Activated T-helper 17 cell treated with anti-CD3 and anti-CD28 coated beads, Interleukin-2, amount 50 U/mL, for 72 hours (primary cell): ENCODE measurements at regions not wholly inside any gene's neighbourhood (a gene's known extent, or its start where the extent isn't known, plus 50 kb on each side); places are given as distances from the start of the nearest gene placed in this dataset.

Source experiments
- ATAC-seq: fragments of 150-1000 bp; cut with Tn5 transposase; replicated peaks from 2 replicates; pipeline ENCODE4 v1.10.0; 2021; ENCODE audit warnings: mild to moderate bottlenecking, moderate library complexity
- H3K27ac Mint-ChIP-seq: one replicate; pipeline ENCODE4 v1.8.0; 2022; ENCODE audit warnings: mixed read lengths
- H3K27me3 Mint-ChIP-seq: one replicate; pipeline ENCODE4 v1.8.0; 2022; ENCODE audit warnings: mixed read lengths
- H3K36me3 Mint-ChIP-seq: one replicate; pipeline ENCODE4 v1.8.0; 2022; ENCODE audit warnings: low read depth, mild to moderate bottlenecking, mixed read lengths
- H3K4me1 Mint-ChIP-seq: one replicate; pipeline ENCODE4 v1.8.0; 2022; ENCODE audit warnings: mixed read lengths
- H3K4me3 Mint-ChIP-seq: one replicate; pipeline ENCODE4 v1.8.0; 2022; ENCODE audit warnings: mild to moderate bottlenecking, mixed read lengths
- H3K9me3 Mint-ChIP-seq: one replicate; pipeline ENCODE4 v1.8.0; 2022; ENCODE audit warnings: mixed read lengths

GRCh38 chr11:91978747-91979146, 245.9 kb upstream of the FAT3 start:
- no peaks in the 10 kb centered on the region for H3K36me3 Mint-ChIP-seq
- H3K4me1 Mint-ChIP-seq, result no peaks in the 10 kb centered on the region
- no peak overlapping the region for H3K27ac Mint-ChIP-seq
- no peak for ATAC-seq
- no peaks in the 10 kb centered on the region for H3K9me3 Mint-ChIP-seq
- no peaks in the 10 kb centered on the region for H3K27me3 Mint-ChIP-seq
- H3K4me3 Mint-ChIP-seq, result no peak overlapping the region

- no peak for ATAC-seq
- H3K27me3 Mint-ChIP-seq, result no peaks in the 10 kb centered on the region
- peaks cover 3% of the 10 kb centered on the region for H3K9me3 Mint-ChIP-seq
- H3K4me1 Mint-ChIP-seq, result no peaks in the 10 kb centered on the region
- no peak overlapping the region for H3K27ac Mint-ChIP-seq
- no peak overlapping the region for H3K4me3 Mint-ChIP-seq
- H3K36me3 Mint-ChIP-seq, result no peaks in the 10 kb centered on the region
These were observed 251.9 kb upstream of the FAT3 start for GRCh38 chr11:91972665-91973266.

GRCh38 chr11:91970624-91971023, 254.0 kb upstream of the FAT3 start:
- H3K4me1 Mint-ChIP-seq, result no peaks in the 10 kb centered on the region
- H3K9me3 Mint-ChIP-seq, result peaks cover 3% of the 10 kb centered on the region
- H3K27ac Mint-ChIP-seq, result no peak overlapping the region
- H3K36me3 Mint-ChIP-seq, result no peaks in the 10 kb centered on the region
- ATAC-seq, result no peak
- no peak overlapping the region for H3K4me3 Mint-ChIP-seq
- no peaks in the 10 kb centered on the region for H3K27me3 Mint-ChIP-seq

GRCh38 chr11:91969486-91969885, 255.1 kb upstream of the FAT3 start:
- peaks cover 6% of the 10 kb centered on the region for H3K9me3 Mint-ChIP-seq
- no peak overlapping the region for H3K27ac Mint-ChIP-seq
- no peak overlapping the region for H3K4me3 Mint-ChIP-seq
- no peak for ATAC-seq
- H3K36me3 Mint-ChIP-seq, result no peaks in the 10 kb centered on the region
- no peaks in the 10 kb centered on the region for H3K27me3 Mint-ChIP-seq
- no peaks in the 10 kb centered on the region for H3K4me1 Mint-ChIP-seq

- Mint-ChIP-seq H3K9me3 (peaks cover 7% of the 10 kb centered on the region), H3K27ac (no peak overlapping the region), H3K27me3 (no peaks in the 10 kb centered on the region)
These were observed 256.9 kb upstream of the FAT3 start for GRCh38 chr11:91967691-91968045.

GRCh38 chr11:91967026-91967690, 257.5 kb upstream of the FAT3 start:
- Mint-ChIP-seq H3K36me3 (no peaks in the 10 kb centered on the region), H3K9me3 (peaks cover 7% of the 10 kb centered on the region), H3K27ac (no peak overlapping the region), H3K4me1 (no peaks in the 10 kb centered on the region), H3K27me3 (no peaks in the 10 kb centered on the region), H3K4me3 (no peak overlapping the region)
- no peak for ATAC-seq

More at GRCh38 chr11:91967691-91968045, 256.9 kb upstream of the FAT3 start:
- Mint-ChIP-seq H3K4me1 (no peaks in the 10 kb centered on the region), H3K4me3 (no peak overlapping the region), H3K36me3 (no peaks in the 10 kb centered on the region)
- ATAC-seq, result no peak

- H3K9me3 Mint-ChIP-seq, result peaks cover 7% of the 10 kb centered on the region
- no peaks in the 10 kb centered on the region for H3K36me3 Mint-ChIP-seq
- no peak overlapping the region for H3K27ac Mint-ChIP-seq
- no peak overlapping the region for H3K4me3 Mint-ChIP-seq
- ATAC-seq, result no peak
- no peaks in the 10 kb centered on the region for H3K27me3 Mint-ChIP-seq
- H3K4me1 Mint-ChIP-seq, result no peaks in the 10 kb centered on the region
These were observed 258.2 kb upstream of the FAT3 start for GRCh38 chr11:91966368-91966767.

GRCh38 chr11:91960770-91961169, 263.8 kb upstream of the FAT3 start:
- H3K4me3 Mint-ChIP-seq, result no peak overlapping the region
- H3K36me3 Mint-ChIP-seq, result no peaks in the 10 kb centered on the region
- H3K27me3 Mint-ChIP-seq, result no peaks in the 10 kb centered on the region
- ATAC-seq, result no peak
- H3K4me1 Mint-ChIP-seq, result no peaks in the 10 kb centered on the region
- no peak overlapping the region for H3K27ac Mint-ChIP-seq
- peaks cover 13% of the 10 kb centered on the region for H3K9me3 Mint-ChIP-seq

- Mint-ChIP-seq H3K4me1 (no peaks in the 10 kb centered on the region), H3K36me3 (no peaks in the 10 kb centered on the region), H3K9me3 (peaks cover 9% of the 10 kb centered on the region), H3K27ac (no peak overlapping the region), H3K4me3 (no peak overlapping the region), H3K27me3 (no peaks in the 10 kb centered on the region)
- ATAC-seq, result no peak
These were observed 265.2 kb upstream of the FAT3 start for GRCh38 chr11:91959411-91959810.

- peaks cover 9% of the 10 kb centered on the region for H3K9me3 Mint-ChIP-seq
- H3K4me1 Mint-ChIP-seq, result no peaks in the 10 kb centered on the region
- no peak overlapping the region for H3K27ac Mint-ChIP-seq
- H3K36me3 Mint-ChIP-seq, result no peaks in the 10 kb centered on the region
- H3K27me3 Mint-ChIP-seq, result no peaks in the 10 kb centered on the region
- no peak for ATAC-seq
- H3K4me3 Mint-ChIP-seq, result no peak overlapping the region
These were observed 267.9 kb upstream of the FAT3 start for GRCh38 chr11:91956711-91957110.

GRCh38 chr11:91955206-91955605, 269.4 kb upstream of the FAT3 start:
- H3K27ac Mint-ChIP-seq, result no peak overlapping the region
- no peak overlapping the region for H3K4me3 Mint-ChIP-seq
- ATAC-seq, result no peak
- no peaks in the 10 kb centered on the region for H3K4me1 Mint-ChIP-seq
- no peaks in the 10 kb centered on the region for H3K27me3 Mint-ChIP-seq
- no peaks in the 10 kb centered on the region for H3K36me3 Mint-ChIP-seq
- H3K9me3 Mint-ChIP-seq, result peaks cover 9% of the 10 kb centered on the region

- no peak overlapping the region for H3K27ac Mint-ChIP-seq
- H3K9me3 Mint-ChIP-seq, result peaks cover 10% of the 10 kb centered on the region
- H3K36me3 Mint-ChIP-seq, result no peaks in the 10 kb centered on the region
- H3K27me3 Mint-ChIP-seq, result no peaks in the 10 kb centered on the region
- ATAC-seq, result no peak
- H3K4me3 Mint-ChIP-seq, result no peak overlapping the region
- H3K4me1 Mint-ChIP-seq, result peaks cover 4% of the 10 kb centered on the region
These were observed 272.6 kb upstream of the FAT3 start for GRCh38 chr11:91952056-91952455.

- Mint-ChIP-seq H3K4me3 (no peak overlapping the region), H3K4me1 (peaks cover 4% of the 10 kb centered on the region), H3K9me3 (peaks cover 10% of the 10 kb centered on the region), H3K36me3 (no peaks in the 10 kb centered on the region), H3K27ac (no peak overlapping the region), H3K27me3 (no peaks in the 10 kb centered on the region)
- ATAC-seq, result no peak
These were observed 277.3 kb upstream of the FAT3 start for GRCh38 chr11:91947215-91947820.

GRCh38 chr11:91946397-91946951, 278.1 kb upstream of the FAT3 start:
- Mint-ChIP-seq H3K36me3 (no peaks in the 10 kb centered on the region), H3K27me3 (no peaks in the 10 kb centered on the region), H3K27ac (no peak overlapping the region), H3K9me3 (peaks cover 10% of the 10 kb centered on the region), H3K4me3 (no peak overlapping the region), H3K4me1 (peaks cover 4% of the 10 kb centered on the region)
- no peak for ATAC-seq

GRCh38 chr11:91935120-91935519, 289.5 kb upstream of the FAT3 start:
- ATAC-seq, result no peak
- Mint-ChIP-seq H3K4me1 (no peaks in the 10 kb centered on the region), H3K27ac (no peak overlapping the region), H3K27me3 (no peaks in the 10 kb centered on the region), H3K36me3 (no peaks in the 10 kb centered on the region), H3K9me3 (peaks cover 10% of the 10 kb centered on the region), H3K4me3 (no peak overlapping the region)
